Urothelium cell line (cell line): ENCODE measurements at regions not wholly inside any gene's neighbourhood (a gene's known extent, or its start where the extent isn't known, plus 50 kb on each side); places are given as distances from the start of the nearest gene placed in this dataset.

Experiments used
- DNase-seq: peaks from one replicate; pipeline ENCODE4 v3.0.0; 2011; ENCODE audit warnings: low spot score, mixed read lengths
- FAIRE-seq: peaks from 2 replicates; lab custom pipeline; 2011; peaks lifted over from hg19 to GRCh38; lab: Jason Lieb, UNC

GRCh38 chr2:59654710-59655109, 898.7 kb downstream of the BCL11A start:
- no peak for DNase-seq
- no peak for FAIRE-seq

GRCh38 chr2:59653164-59653563, 900.3 kb downstream of the BCL11A start:
- no peak for FAIRE-seq
- no peak for DNase-seq

GRCh38 chr2:59630789-59631188, 922.7 kb downstream of the BCL11A start:
- FAIRE-seq, result no peak
- no peak for DNase-seq

GRCh38 chr2:59627599-59627998, 925.9 kb downstream of the BCL11A start:
- DNase-seq (no peak), FAIRE-seq (no peak)

GRCh38 chr2:59622599-59623308, 930.7 kb downstream of the BCL11A start:
- DNase-seq (no peak), FAIRE-seq (no peak)

GRCh38 chr2:59604123-59604522, 949.3 kb downstream of the BCL11A start:
- no peak for FAIRE-seq
- DNase-seq, result no peak

GRCh38 chr2:59594671-59595222, 958.7 kb downstream of the BCL11A start:
- FAIRE-seq (no peak), DNase-seq (no peak)

GRCh38 chr2:59590798-59591197, 962.7 kb downstream of the BCL11A start:
- FAIRE-seq (no peak), DNase-seq (no peak)

GRCh38 chr2:59589881-59590280, 963.6 kb downstream of the BCL11A start:
- DNase-seq (no peak), FAIRE-seq (peak; percentile 58)

GRCh38 chr2:59588286-59588685, 965.2 kb downstream of the BCL11A start:
- FAIRE-seq (no peak), DNase-seq (no peak)

- FAIRE-seq (no peak), DNase-seq (no peak)
These were observed 967.3 kb downstream of the BCL11A start for GRCh38 chr2:59586176-59586575.

GRCh38 chr2:59585655-59586054, 967.8 kb downstream of the BCL11A start:
- FAIRE-seq (peak; percentile 9), DNase-seq (no peak)

- FAIRE-seq, result no peak
These were observed 968.5 kb downstream of the BCL11A start for GRCh38 chr2:59584958-59585357.

GRCh38 chr2:59583173-59583765, 970.2 kb downstream of the BCL11A start:
- FAIRE-seq (no peak), DNase-seq (no peak)

More at GRCh38 chr2:59584958-59585357, 968.5 kb downstream of the BCL11A start:
- no peak for DNase-seq

GRCh38 chr2:59578349-59578748, 975.1 kb downstream of the BCL11A start:
- no peak for FAIRE-seq

GRCh38 chr2:59575191-59575590, 978.3 kb downstream of the BCL11A start:
- FAIRE-seq, result no peak
- no peak for DNase-seq

More at GRCh38 chr2:59578349-59578748, 975.1 kb downstream of the BCL11A start:
- DNase-seq, result no peak

GRCh38 chr2:59572227-59572626, 981.2 kb downstream of the BCL11A start:
- no peak for FAIRE-seq
- no peak for DNase-seq

GRCh38 chr2:59570818-59571217, 982.6 kb downstream of the BCL11A start:
- DNase-seq (no peak), FAIRE-seq (no peak)

- DNase-seq, result no peak
- no peak for FAIRE-seq
These were observed 984.3 kb downstream of the BCL11A start for GRCh38 chr2:59569124-59569523.

- no peak for FAIRE-seq
- DNase-seq, result no peak
These were observed 985.0 kb downstream of the BCL11A start for GRCh38 chr2:59568461-59568860.

GRCh38 chr2:59567151-59567550, 986.3 kb downstream of the BCL11A start:
- no peak for DNase-seq

GRCh38 chr2:59566739-59567138, 986.7 kb downstream of the BCL11A start:
- no peak for FAIRE-seq
- DNase-seq, result no peak

More at GRCh38 chr2:59567151-59567550, 986.3 kb downstream of the BCL11A start:
- FAIRE-seq, result no peak
